RWPE1 (cell line): ENCODE measurements at regions not wholly inside any gene's neighbourhood (a gene's known extent, or its start where the extent isn't known, plus 50 kb on each side); places are given as distances from the start of the nearest gene placed in this dataset.

ENCODE experiments used
- CTCF ChIA-PET: fragments of 350-600 bp; sonication (Branson Sonifier 250); formaldehyde crosslinking; extraction: SDS; loops from one replicate; lab custom pipeline; 2021; lab: Yijun Ruan, JAX
- POLR2A ChIA-PET: fragments of 400-600 bp; formaldehyde crosslinking; extraction: SDS; loops from one replicate; lab custom pipeline; 2020; ENCODE audit warnings: antibody characterized with exemption; ENCODE audit not compliant: low non-redundant PET; lab: Yijun Ruan, JAX
- DNase-seq: peaks from one replicate; pipeline ENCODE4 v3.0.0; 2012; ENCODE audit warnings: low spot score
- H3K27ac ChIP-seq: fragments of 450-650 bp; 2 replicates; pipeline ENCODE4 v1.5.1; 2017
- TF ChIP-seq, protein P1 (sequence below): fragments of 450-650 bp; conservative IDR thresholded peaks from 2 replicates; pipeline ENCODE4 v1.5.1; 2017; ENCODE audit warnings: low read depth, mild to moderate bottlenecking

DNA sequence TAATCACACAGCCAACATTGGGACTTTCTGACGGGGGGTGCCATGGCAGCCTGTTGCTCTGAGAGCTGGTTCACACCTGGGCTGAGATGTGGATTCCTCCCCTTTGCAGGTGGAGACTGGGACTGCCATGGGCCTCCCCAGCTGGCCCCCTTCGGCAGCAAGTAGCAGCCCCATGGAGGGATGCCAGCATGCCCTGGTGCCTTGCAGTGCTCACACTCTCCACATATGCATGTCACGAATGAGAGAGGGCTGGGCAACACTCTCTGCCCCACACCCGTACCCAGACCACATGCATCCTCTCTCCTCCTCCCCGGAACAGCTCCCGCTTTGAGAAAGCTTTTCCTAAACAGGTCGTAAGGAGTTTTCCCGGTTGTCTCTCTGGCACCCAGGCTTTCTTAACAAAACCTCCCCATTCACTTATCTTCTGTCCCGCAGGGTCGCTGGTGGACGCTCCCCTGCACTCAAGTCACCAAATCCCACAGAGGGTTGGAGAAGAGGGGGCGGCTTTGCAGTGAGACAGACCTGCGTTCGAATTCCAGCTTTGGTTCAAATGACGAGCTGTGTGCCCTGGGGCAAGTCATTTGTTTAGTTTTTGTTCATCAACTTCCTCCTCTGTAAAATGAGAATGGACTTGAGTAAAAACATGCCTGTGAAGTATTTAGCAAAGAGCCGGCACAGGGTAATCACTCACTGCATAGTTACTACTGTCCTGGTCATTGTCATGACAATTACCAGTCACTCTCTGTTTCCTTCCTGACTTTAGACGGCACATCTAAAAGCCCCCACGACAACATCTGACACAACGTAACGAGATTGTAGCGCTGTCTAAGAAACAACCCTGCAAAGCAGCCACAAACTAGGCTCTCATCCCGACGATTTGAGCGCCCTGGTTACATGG is 231.3 kb upstream of the B3GAT1 start:
- CTCF ChIA-PET: interaction anchor here (1.1 kb wide), 1 partner anchor 10 kb away, joined by 5 read pairs; no protein-coding TSS in a partner anchor
- no peak for DNase-seq
- TF ChIP-seq, protein P1, sequence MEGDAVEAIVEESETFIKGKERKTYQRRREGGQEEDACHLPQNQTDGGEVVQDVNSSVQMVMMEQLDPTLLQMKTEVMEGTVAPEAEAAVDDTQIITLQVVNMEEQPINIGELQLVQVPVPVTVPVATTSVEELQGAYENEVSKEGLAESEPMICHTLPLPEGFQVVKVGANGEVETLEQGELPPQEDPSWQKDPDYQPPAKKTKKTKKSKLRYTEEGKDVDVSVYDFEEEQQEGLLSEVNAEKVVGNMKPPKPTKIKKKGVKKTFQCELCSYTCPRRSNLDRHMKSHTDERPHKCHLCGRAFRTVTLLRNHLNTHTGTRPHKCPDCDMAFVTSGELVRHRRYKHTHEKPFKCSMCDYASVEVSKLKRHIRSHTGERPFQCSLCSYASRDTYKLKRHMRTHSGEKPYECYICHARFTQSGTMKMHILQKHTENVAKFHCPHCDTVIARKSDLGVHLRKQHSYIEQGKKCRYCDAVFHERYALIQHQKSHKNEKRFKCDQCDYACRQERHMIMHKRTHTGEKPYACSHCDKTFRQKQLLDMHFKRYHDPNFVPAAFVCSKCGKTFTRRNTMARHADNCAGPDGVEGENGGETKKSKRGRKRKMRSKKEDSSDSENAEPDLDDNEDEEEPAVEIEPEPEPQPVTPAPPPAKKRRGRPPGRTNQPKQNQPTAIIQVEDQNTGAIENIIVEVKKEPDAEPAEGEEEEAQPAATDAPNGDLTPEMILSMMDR: no peak
- no peak overlapping the region for H3K27ac ChIP-seq
- POLR2A ChIA-PET: no interaction called here

DNA sequence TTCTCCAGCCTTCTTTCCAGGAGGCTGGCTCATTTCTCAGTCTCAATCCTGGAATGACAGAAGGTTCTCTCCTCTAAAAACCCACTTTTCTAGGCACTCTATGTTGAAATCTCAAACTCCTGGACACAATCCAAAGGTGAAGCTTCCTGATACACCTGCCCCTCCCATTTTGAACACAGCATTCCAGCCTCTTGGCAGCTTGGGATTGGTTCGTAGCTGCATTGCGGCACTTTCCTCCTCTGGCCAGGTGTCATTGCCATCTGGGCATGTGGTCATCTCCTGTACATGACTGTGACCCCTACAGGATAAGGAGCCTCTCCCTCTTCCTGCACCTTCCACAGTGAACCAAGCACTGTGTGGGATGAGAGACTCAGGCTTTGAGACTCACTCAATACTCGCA is 230.2 kb upstream of the B3GAT1 start:
- no peak for DNase-seq
- TF ChIP-seq, protein P1: no peak
- H3K27ac ChIP-seq: no peak overlapping the region
- ChIA-PET POLR2A (no interaction called here), CTCF (interaction anchor here (0.7 kb wide), 1 partner anchor 224 kb away, joined by 3 read pairs; no protein-coding TSS in a partner anchor)

DNA sequence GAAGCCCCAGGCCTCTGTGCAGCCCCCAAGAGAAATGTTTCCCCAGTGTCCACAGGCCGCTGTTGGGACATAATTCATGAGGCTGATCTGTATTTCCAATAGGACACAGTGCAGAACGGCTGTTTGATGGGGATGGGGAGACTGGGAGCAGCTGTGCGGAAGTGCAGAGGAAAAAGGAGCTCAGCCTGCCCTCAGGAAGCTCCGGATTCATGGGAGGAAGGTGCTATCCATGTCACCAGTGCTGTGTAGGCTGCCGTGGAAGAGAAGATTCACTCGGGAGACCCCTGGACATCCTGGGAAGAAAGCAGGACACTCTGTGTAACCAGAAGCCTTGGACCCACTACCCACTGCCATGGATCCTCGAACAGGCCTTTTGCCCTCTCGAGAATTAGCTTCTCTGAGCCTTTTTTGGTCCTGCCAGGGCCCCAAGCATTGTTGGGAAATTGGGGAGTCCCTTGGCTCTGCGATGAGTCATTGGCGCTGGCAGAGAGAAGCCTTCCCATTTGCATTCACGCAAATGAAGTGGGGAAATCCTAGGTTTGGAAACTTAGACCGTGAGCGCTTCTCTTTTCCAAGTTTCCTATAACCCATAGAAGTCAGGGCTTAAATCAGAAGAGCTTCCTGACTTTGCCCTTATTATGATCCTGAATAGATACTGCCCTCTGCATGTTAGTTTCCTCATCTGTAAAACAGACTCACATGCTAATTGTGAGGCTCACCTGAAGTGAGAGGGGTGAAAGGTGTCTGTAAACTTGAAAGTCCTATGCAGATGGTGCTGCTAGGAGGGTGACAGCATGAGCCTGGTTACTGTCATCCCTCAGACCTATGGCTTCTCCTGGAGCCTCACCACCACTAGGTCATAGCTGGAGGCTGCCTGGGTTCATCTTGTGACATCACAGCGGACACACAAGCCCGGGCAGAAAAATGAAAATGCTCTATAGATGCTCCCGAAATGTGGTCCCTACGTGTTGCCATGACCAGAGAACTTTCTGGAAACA is 229.2 kb upstream of the B3GAT1 start:
- H3K27ac ChIP-seq: no peak overlapping the region
- CTCF ChIA-PET: interaction anchor here (0.7 kb wide), 1 partner anchor 223 kb away, joined by 3 read pairs; no protein-coding TSS in a partner anchor
- TF ChIP-seq, protein P1: no peak
- POLR2A ChIA-PET: no interaction called here
- DNase-seq: no peak

DNA sequence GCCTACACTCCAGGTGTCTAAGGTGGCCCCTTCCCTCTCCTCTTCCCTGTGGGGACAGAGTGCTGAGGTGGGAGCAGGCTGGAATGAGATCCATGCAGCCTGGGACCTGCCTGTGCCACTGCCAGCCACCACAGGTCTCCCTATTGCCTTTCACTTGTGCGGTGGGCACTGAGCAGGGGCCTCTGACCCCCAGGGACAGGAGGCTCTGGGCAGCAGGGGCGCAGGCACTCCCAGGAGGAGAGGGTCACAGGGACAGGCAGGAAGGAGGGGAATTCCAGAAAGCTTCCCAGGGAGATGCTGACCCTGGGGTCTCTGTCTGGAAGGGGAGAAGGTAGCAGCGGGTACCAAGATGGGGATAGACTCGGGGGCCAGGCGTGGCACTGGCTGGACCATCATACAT is 228.5 kb upstream of the B3GAT1 start:
- ChIA-PET POLR2A (no interaction called here), CTCF (no interaction called here)
- TF ChIP-seq, protein P1: no peak
- no peak for DNase-seq
- no peak overlapping the region for H3K27ac ChIP-seq

DNA sequence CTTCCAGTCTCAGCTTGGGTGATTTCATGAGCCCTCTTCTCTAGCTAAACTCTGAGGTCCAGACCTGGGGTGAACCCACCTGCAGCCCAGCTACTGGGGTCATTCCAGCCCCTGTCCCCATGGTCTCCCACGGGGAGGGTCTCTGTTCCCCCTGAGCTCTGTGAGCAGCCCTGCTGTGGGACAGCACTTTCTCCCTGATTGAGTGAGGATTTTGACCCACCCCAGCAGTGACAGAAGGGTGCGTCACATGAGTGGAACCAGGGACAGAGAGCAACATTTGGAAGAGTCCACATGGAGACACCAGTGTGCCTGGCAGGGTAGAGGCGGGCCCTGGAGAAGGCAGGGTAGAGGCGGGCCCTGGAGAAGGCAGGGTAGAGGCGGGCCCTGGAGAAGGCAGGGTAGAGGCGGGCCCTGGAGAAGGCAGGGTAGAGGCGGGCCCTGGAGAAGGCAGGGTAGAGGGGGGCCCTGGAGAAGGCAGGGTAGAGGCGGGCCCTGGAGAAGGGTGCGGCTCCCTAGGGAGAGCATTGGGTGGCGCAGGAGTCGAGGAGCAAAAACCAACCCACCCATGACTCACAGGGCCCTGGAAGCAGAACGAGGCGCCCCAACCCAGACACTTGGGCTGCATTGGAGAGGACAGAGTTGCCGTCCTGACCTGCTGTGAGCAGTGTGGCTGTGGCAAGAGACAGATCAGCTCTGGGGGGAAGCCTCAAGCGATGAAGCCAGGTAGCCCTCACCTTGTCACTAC is 227.7 kb upstream of the B3GAT1 start:
- CTCF ChIA-PET: no interaction called here
- TF ChIP-seq, protein P1: no peak
- H3K27ac ChIP-seq: no peak overlapping the region
- POLR2A ChIA-PET: no interaction called here
- peak; percentile 50 for DNase-seq
